Fibroblast of gingiva (primary cell): ENCODE measurements at regions not wholly inside any gene's neighbourhood (a gene's known extent, or its start where the extent isn't known, plus 50 kb on each side); places are given as distances from the start of the nearest gene placed in this dataset.

Source experiments
- DNase-seq: peaks from one replicate; pipeline ENCODE4 v3.0.0-alpha.2; 2011; ENCODE audit warnings: low read depth

- DNase-seq, result no peak
These were observed 358.8 kb downstream of the C16orf95 start for GRCh38 chr16:86958423-86958822.

GRCh38 chr16:86959091-86959651, 358.0 kb downstream of the C16orf95 start:
- DNase-seq, result no peak

- DNase-seq, result no peak
These were observed 357.5 kb downstream of the C16orf95 start for GRCh38 chr16:86959729-86960128.

GRCh38 chr16:86960266-86960665, 356.9 kb downstream of the C16orf95 start:
- DNase-seq, result no peak

GRCh38 chr16:86961171-86961601, 356.0 kb downstream of the C16orf95 start:
- no peak for DNase-seq

- DNase-seq, result no peak
These were observed 354.9 kb downstream of the C16orf95 start for GRCh38 chr16:86962259-86962658.

- no peak for DNase-seq
These were observed 354.3 kb downstream of the C16orf95 start for GRCh38 chr16:86962913-86963312.

- no peak for DNase-seq
These were observed 353.3 kb downstream of the C16orf95 start for GRCh38 chr16:86963600-86964575.

GRCh38 chr16:86964796-86965241, 352.4 kb downstream of the C16orf95 start:
- no peak for DNase-seq

- no peak for DNase-seq
These were observed 351.9 kb downstream of the C16orf95 start for GRCh38 chr16:86965331-86965730.

- DNase-seq, result no peak
These were observed 351.2 kb downstream of the C16orf95 start for GRCh38 chr16:86965840-86966550.

- DNase-seq, result no peak
These were observed 350.4 kb downstream of the C16orf95 start for GRCh38 chr16:86966777-86967176.

GRCh38 chr16:86968866-86969265, 348.3 kb downstream of the C16orf95 start:
- no peak for DNase-seq

- DNase-seq, result no peak
These were observed 347.5 kb downstream of the C16orf95 start for GRCh38 chr16:86969716-86970115.

- no peak for DNase-seq
These were observed 346.9 kb downstream of the C16orf95 start for GRCh38 chr16:86970279-86970678.

- DNase-seq, result no peak
These were observed 346.5 kb downstream of the C16orf95 start for GRCh38 chr16:86970726-86971125.

GRCh38 chr16:86971251-86971650, 345.9 kb downstream of the C16orf95 start:
- DNase-seq, result no peak

GRCh38 chr16:86974120-86974519, 343.1 kb downstream of the C16orf95 start:
- no peak for DNase-seq

- DNase-seq, result peak; percentile 59
These were observed 341.7 kb downstream of the C16orf95 start for GRCh38 chr16:86975445-86975844.

GRCh38 chr16:86977076-86977676, 340.0 kb downstream of the C16orf95 start:
- no peak for DNase-seq

GRCh38 chr16:86978445-86979030, 338.7 kb downstream of the C16orf95 start:
- no peak for DNase-seq

- DNase-seq, result no peak
These were observed 338.1 kb downstream of the C16orf95 start for GRCh38 chr16:86979061-86979460.
